Tibial nerve (tissue), 4 donors: ENCODE measurements at regions not wholly inside any gene's neighbourhood (a gene's known extent, or its start where the extent isn't known, plus 50 kb on each side); places are given as distances from the start of the nearest gene placed in this dataset.

Source experiments
- DNase-seq, 2 donors: peaks; one replicate each; pipeline ENCODE4 v3.0.0-alpha.2; 2019; ENCODE audit warnings: low spot score in 2 of 2
- H3K27ac ChIP-seq, 4 donors: fragments of 200-600 bp; sonication (generic) in 3 of 4; one replicate each; pipeline ENCODE4 v1.5.1; 2017 to 2019; ENCODE audit warnings: mild to moderate bottlenecking in 1 of 4
- H3K27me3 ChIP-seq, 2 donors: fragments of 200-600 bp; sonication (generic) in 1 of 2; one replicate each; pipeline versions ENCODE4 v1.5.1 to v1.6.0; 2017 to 2019
- H3K36me3 ChIP-seq, 3 donors: fragments of 200-600 bp; sonication (generic); one replicate each; pipeline ENCODE4 v1.5.1; 2018 to 2019
- H3K4me1 ChIP-seq, 4 donors: fragments of 200-600 bp; sonication (generic) in 3 of 4; one replicate each; pipeline ENCODE4 v1.5.1; 2017 to 2019
- H3K4me3 ChIP-seq, 4 donors: fragments of 200-600 bp; sonication (generic) in 3 of 4; one replicate each; pipeline ENCODE4 v1.5.1; 2017 to 2019; ENCODE audit warnings: mild to moderate bottlenecking in 1 of 4, moderate library complexity in 1 of 4
- H3K9me3 ChIP-seq, 4 donors: fragments of 200-600 bp; sonication (generic) in 3 of 4; one replicate each; pipeline ENCODE4 v1.5.1; 2017 to 2019
- EP300 ChIP-seq, 2 donors: sonication (generic); formaldehyde crosslinking; IDR thresholded peaks; one replicate each; pipeline ENCODE4 v1.6.1; 2017; ENCODE audit warnings: antibody characterized with exemption in 2 of 2, mild to moderate bottlenecking in 1 of 2
- POLR2A ChIP-seq, 2 donors: fragments of 450-650 bp; IDR thresholded peaks; one replicate each; pipeline ENCODE4 v1.6.1; 2017; ENCODE audit warnings: antibody characterized with exemption in 2 of 2, mild to moderate bottlenecking in 2 of 2, moderate library complexity in 2 of 2
- WGBS, 2 donors: methylation state at CpG; one replicate each; pipeline ENCODE4 v1.1.5; 2018; 5-methylcytosine and 5-hydroxymethylcytosine counted together
- TF ChIP-seq, protein P1 (sequence below), 5 experiments: fragments of 200-600 bp in 3 of 5; fragments of 450-650 bp in 2 of 5; sonication (generic) in 3 of 5; IDR thresholded peaks; one replicate each; pipeline ENCODE4 v1.5.1; 2016 to 2019; ENCODE audit warnings: antibody characterized with exemption in 5 of 5, mild to moderate bottlenecking in 3 of 5, moderate library complexity in 2 of 5

DNA sequence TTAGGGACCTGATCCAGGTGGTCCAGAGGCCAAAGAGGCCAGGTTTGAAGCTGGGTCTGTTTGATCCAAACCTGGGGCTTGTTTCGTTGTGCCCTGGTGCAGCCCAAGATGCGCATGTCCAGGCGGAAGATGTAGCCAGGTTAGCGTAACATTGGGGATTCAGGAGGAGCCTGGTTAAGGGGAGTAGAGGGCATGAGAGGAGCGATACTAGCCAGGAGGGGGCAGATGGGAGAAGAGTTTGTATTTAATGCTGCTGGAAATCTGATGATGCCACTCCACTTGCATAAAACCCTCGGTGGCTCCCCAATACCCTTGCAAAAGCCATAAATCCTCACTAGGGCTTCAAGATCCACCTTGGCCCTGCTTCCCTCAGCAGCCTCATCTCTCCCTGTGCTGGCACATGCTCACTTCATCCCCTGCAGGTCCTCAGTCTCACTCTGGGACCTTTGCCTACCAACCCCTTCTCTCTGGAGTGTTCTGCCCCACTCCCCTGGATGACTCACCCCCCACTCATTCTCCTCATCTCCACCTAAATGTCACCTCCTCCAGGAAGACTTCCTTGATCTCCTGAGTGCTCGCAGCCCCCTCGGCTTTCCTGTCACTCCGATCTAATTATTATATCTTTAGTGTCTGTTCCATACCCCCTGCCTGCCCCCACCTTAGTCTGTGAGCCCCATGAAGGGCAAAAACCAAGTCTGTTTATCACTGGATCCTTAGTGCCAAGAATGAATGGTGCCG, 95.9 kb downstream of the MIAT start:
- Histone ChIP-seq H3K4me3 (no peak overlapping the region), H3K36me3 (peaks cover 0 to 5% (median 0%) of the 10 kb centered on the region in 3 donors), H3K27me3 (no peaks in the 10 kb centered on the region), H3K9me3 (peaks cover 0 to 13% (median 0%) of the 10 kb centered on the region in 4 donors), H3K4me1 (peaks cover 0 to 8% (median 0%) of the 10 kb centered on the region in 4 donors), H3K27ac (no peak overlapping the region)
- TF ChIP-seq, protein P1, sequence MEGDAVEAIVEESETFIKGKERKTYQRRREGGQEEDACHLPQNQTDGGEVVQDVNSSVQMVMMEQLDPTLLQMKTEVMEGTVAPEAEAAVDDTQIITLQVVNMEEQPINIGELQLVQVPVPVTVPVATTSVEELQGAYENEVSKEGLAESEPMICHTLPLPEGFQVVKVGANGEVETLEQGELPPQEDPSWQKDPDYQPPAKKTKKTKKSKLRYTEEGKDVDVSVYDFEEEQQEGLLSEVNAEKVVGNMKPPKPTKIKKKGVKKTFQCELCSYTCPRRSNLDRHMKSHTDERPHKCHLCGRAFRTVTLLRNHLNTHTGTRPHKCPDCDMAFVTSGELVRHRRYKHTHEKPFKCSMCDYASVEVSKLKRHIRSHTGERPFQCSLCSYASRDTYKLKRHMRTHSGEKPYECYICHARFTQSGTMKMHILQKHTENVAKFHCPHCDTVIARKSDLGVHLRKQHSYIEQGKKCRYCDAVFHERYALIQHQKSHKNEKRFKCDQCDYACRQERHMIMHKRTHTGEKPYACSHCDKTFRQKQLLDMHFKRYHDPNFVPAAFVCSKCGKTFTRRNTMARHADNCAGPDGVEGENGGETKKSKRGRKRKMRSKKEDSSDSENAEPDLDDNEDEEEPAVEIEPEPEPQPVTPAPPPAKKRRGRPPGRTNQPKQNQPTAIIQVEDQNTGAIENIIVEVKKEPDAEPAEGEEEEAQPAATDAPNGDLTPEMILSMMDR (IDR thresholded peaks at IDR 0.05): no peak
- TF ChIP-seq POLR2A (IDR thresholded peaks at IDR 0.05) (no peak), EP300 (IDR thresholded peaks at IDR 0.05) (no peak)
- WGBS, 2 donors: 90 to 94% methylated on average over 10 of the region's 10 CpGs
- DNase-seq: no peak

DNA sequence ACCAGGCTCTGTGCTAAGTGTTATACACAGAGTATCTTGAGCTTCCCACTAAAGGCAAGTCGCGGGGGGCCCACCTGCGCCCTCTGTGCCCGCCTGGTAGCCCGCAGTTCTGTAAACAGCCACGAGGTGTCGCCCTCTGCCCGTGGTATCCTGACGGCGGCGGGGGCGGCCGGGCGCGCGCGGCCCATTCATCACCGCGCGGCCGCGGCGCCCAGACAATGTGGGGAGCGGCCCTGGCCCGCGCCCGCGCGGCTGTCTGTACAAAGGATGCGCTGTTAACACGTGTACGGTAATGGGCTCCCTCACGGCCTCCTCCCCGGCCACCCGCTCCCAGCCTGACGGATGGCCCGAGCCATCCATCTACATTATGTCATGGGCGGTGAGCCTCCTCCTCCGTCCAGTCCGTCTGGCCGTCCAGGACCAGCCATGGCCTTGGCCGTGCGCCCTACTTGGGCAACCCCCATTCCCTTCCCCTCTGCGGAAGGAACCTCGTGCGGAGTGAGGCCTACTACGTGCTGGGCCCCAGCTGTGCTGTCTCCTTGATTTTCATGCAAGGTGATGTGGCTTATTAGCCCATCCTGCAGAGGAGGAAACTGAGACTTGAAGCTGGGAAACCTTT, 99.4 kb downstream of the MIAT start:
- Histone ChIP-seq H3K27ac (no peak overlapping the region), H3K27me3 (no peaks in the 10 kb centered on the region), H3K4me1 (peaks cover 0 to 8% (median 0%) of the 10 kb centered on the region in 4 donors), H3K9me3 (peaks cover 0 to 10% (median 0%) of the 10 kb centered on the region in 4 donors), H3K36me3 (peaks cover 0 to 3% (median 0%) of the 10 kb centered on the region in 3 donors), H3K4me3 (peak overlapping the region in 2 of 4 donors; percentile 10 to 33)
- DNase-seq: peak; percentile 40 to 60
- WGBS, 2 donors: 7% methylated on average over 42 to 43 of the region's 47 CpGs
- TF ChIP-seq POLR2A (IDR thresholded peaks at IDR 0.05): no peak
- TF ChIP-seq EP300 (IDR thresholded peaks at IDR 0.05): no peak
- TF ChIP-seq, protein P1 (IDR thresholded peaks at IDR 0.05): peak; percentile 82 to 98 (median 91)

DNA sequence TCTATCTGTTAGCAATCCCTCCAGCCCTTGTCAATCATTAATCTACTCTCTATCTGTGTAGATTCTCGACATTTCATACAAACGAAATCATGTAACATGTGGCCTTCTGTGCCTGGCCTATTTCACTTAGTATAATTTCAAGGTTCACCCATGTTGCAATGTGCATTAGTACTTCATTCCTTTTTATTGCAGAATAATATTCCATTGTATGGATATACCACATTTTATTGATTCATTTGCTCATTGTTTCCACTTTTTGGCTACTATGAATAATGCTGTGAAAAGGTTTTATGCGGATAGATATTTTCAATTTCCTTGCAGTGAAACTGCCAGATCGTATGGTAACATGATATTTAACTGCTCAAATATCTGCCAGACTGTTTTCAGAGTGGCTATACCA, 100.1 kb downstream of the MIAT start:
- no peak for TF ChIP-seq EP300 (IDR thresholded peaks at IDR 0.05)
- TF ChIP-seq, protein P1 (IDR thresholded peaks at IDR 0.05): no peak
- TF ChIP-seq POLR2A (IDR thresholded peaks at IDR 0.05): no peak
- DNase-seq: no peak
- WGBS, 2 donors: 97 to 98% methylated on average over 4 of the region's 4 CpGs

DNA sequence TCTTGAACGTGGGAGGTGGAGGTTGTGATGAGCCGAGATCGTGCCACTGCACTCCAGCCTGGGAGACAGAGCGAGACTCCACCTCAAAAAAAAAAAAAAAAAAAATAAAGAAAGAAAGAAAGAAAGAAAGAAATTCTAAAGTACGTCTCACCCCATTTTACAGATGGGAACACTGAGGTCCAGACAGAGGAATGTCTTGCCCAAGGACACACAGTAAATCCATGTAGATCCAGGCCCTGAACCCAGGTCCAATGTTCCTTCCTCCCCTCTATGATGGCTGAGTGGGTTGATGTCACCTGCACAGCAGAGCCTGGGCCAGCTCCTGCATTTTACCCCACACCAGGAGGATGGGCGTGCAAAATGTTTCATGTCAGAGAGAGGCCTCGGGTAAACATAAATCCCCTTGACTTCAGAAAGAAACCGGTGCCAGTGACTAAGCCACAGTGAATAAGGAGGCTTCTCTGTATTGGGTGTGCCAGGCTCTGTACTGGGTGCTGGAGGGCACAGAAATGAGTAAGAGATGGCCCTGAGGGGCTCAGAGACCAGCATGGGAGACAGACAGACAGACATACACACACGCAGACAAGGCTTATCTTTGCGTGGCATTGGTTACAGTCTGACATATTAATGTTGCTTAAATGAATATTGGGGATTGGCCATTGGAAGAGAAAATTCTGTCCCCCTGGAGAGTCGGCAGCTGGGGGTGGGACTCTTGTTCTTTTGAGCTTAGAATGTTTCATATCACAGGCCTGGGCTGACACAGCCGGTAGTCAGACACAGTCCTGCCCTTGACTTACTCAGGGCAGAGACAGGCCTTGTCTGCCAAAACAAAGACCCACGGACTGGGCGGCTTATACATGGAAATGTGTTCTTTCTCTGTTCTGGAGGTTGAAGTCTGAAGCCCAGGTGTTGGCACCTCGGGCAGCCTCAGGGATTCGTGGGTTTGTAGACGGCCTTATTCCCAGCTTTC, 105.4 kb downstream of the MIAT start:
- TF ChIP-seq EP300 (IDR thresholded peaks at IDR 0.05): no peak
- TF ChIP-seq, protein P1 (IDR thresholded peaks at IDR 0.05): no peak
- no peak for TF ChIP-seq POLR2A (IDR thresholded peaks at IDR 0.05)
- H3K4me3 ChIP-seq: no peak overlapping the region
- no peak for DNase-seq
- H3K27me3 ChIP-seq: no peaks in the 10 kb centered on the region
- no peaks in the 10 kb centered on the region for H3K9me3 ChIP-seq
- no peak overlapping the region for H3K27ac ChIP-seq
- peaks cover 0 to 10% (median 0%) of the 10 kb centered on the region in 3 donors for H3K36me3 ChIP-seq
- H3K4me1 ChIP-seq: peaks cover 0 to 9% (median 0%) of the 10 kb centered on the region in 4 donors
- WGBS, 2 donors: 92 to 94% methylated on average over 17 of the region's 17 CpGs

More for the DNA sequence above, 100.1 kb downstream of the MIAT start:
- no peaks in the 10 kb centered on the region for H3K27me3 ChIP-seq
- peaks cover 0 to 4% (median 0%) of the 10 kb centered on the region in 4 donors for H3K9me3 ChIP-seq
- H3K4me3 ChIP-seq: no peak overlapping the region
- peaks cover 0 to 8% (median 0%) of the 10 kb centered on the region in 4 donors for H3K4me1 ChIP-seq
- H3K36me3 ChIP-seq: no peaks in the 10 kb centered on the region
- H3K27ac ChIP-seq: no peak overlapping the region
